ENCODE measurements at regions not wholly inside any gene's neighbourhood (a gene's known extent, or its start where the extent isn't known, plus 50 kb on each side); places are given as distances from the start of the nearest gene placed in this dataset.

DNA sequence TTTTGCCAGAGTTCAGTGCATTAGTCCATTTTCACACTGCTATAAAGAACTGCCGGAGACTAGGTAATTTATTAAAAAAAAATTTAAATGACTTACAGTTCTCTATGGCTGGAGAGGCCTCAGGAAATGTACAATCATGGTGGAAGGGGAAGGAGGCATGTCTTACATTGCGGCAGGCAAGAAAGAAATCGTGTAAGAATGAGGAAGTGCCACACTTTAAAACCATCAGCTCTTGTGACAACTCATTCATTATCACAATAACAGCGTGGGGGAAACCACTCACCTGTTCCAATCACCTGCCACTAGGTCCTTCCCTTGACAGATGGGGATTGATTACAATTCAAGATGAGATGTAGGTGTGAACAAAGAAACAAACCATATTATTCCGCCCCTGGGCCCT is 1361.4 kb downstream of the NSUN3 start:
- Histone ChIP-seq H3K4me3 (no peak overlapping the region), H2AFZ (no peak overlapping the region), H3K27ac (ENCODE audit: low read depth) (no peak overlapping the region), H3K9me2 (ENCODE audit: insufficient read depth) (peaks cover 12% of the 10 kb centered on the region), H3K27me3 (ENCODE audit: insufficient read depth) (no peaks in the 10 kb centered on the region), H3F3A (replicated peaks; ENCODE audit: low read depth) (no peaks in the 10 kb centered on the region), H3K4me1 (ENCODE audit: insufficient read depth) (no peaks in the 10 kb centered on the region), H4K20me1 (replicated peaks; ENCODE audit: insufficient read depth) (no peaks in the 10 kb centered on the region), H3K4me2 (no peak overlapping the region), H3K36me3 (ENCODE audit: insufficient read depth) (no peaks in the 10 kb centered on the region), H3K79me2 (replicated peaks; ENCODE audit: insufficient read depth) (no peaks in the 10 kb centered on the region)
- Mint-ChIP-seq H3K27me3 (ENCODE audit: insufficient read depth, low read depth, poor library complexity) (no peaks in the 10 kb centered on the region), H3K9me3 (peaks cover 4% of the 10 kb centered on the region; the same call in 1 of the 3 replicates), H3K36me3 (ENCODE audit: low read depth) (peaks cover 9% of the 10 kb centered on the region; the same call in 1 of the 3 replicates), H3K4me3 (no peak overlapping the region), H3K4me1 (no peaks in the 10 kb centered on the region), H3K27ac (no peak overlapping the region)
- DNase-seq (ENCODE audit: low spot score) (no peak), ATAC-seq (no peak)
- TF ChIP-seq POLR2AphosphoS5 (IDR thresholded peaks at IDR 0.05; ENCODE audit: low read depth) = no peak
- TF ChIP-seq ZNF331 (CRISPR knock-in tag; IDR thresholded peaks at IDR 0.05; ENCODE audit: low read depth) = no peak
- no peak for TF ChIP-seq STAT1 (IDR thresholded peaks at IDR 0.05; ENCODE audit: unreplicated experiment)
- TF ChIP-seq, protein P1, sequence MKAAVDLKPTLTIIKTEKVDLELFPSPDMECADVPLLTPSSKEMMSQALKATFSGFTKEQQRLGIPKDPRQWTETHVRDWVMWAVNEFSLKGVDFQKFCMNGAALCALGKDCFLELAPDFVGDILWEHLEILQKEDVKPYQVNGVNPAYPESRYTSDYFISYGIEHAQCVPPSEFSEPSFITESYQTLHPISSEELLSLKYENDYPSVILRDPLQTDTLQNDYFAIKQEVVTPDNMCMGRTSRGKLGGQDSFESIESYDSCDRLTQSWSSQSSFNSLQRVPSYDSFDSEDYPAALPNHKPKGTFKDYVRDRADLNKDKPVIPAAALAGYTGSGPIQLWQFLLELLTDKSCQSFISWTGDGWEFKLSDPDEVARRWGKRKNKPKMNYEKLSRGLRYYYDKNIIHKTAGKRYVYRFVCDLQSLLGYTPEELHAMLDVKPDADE (IDR thresholded peaks at IDR 0.05) = no peak
- TF ChIP-seq CREB1 (CRISPR knock-in tag; IDR thresholded peaks at IDR 0.05; ENCODE audit: low read depth) = no peak
- TF ChIP-seq, protein P2, sequence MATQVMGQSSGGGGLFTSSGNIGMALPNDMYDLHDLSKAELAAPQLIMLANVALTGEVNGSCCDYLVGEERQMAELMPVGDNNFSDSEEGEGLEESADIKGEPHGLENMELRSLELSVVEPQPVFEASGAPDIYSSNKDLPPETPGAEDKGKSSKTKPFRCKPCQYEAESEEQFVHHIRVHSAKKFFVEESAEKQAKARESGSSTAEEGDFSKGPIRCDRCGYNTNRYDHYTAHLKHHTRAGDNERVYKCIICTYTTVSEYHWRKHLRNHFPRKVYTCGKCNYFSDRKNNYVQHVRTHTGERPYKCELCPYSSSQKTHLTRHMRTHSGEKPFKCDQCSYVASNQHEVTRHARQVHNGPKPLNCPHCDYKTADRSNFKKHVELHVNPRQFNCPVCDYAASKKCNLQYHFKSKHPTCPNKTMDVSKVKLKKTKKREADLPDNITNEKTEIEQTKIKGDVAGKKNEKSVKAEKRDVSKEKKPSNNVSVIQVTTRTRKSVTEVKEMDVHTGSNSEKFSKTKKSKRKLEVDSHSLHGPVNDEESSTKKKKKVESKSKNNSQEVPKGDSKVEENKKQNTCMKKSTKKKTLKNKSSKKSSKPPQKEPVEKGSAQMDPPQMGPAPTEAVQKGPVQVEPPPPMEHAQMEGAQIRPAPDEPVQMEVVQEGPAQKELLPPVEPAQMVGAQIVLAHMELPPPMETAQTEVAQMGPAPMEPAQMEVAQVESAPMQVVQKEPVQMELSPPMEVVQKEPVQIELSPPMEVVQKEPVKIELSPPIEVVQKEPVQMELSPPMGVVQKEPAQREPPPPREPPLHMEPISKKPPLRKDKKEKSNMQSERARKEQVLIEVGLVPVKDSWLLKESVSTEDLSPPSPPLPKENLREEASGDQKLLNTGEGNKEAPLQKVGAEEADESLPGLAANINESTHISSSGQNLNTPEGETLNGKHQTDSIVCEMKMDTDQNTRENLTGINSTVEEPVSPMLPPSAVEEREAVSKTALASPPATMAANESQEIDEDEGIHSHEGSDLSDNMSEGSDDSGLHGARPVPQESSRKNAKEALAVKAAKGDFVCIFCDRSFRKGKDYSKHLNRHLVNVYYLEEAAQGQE (IDR thresholded peaks at IDR 0.05; ENCODE audit: unreplicated experiment) = no peak
- TF ChIP-seq EZH2 (IDR thresholded peaks at IDR 0.05; ENCODE audit: low read depth, unreplicated experiment) = no peak
- TF ChIP-seq NANOG (IDR thresholded peaks at IDR 0.05; ENCODE audit: borderline replicate concordance) = no peak
- TF ChIP-seq EZH2phosphoT487 (IDR thresholded peaks at IDR 0.05; ENCODE audit: unreplicated experiment) = no peak
- TF ChIP-seq, protein P3, sequence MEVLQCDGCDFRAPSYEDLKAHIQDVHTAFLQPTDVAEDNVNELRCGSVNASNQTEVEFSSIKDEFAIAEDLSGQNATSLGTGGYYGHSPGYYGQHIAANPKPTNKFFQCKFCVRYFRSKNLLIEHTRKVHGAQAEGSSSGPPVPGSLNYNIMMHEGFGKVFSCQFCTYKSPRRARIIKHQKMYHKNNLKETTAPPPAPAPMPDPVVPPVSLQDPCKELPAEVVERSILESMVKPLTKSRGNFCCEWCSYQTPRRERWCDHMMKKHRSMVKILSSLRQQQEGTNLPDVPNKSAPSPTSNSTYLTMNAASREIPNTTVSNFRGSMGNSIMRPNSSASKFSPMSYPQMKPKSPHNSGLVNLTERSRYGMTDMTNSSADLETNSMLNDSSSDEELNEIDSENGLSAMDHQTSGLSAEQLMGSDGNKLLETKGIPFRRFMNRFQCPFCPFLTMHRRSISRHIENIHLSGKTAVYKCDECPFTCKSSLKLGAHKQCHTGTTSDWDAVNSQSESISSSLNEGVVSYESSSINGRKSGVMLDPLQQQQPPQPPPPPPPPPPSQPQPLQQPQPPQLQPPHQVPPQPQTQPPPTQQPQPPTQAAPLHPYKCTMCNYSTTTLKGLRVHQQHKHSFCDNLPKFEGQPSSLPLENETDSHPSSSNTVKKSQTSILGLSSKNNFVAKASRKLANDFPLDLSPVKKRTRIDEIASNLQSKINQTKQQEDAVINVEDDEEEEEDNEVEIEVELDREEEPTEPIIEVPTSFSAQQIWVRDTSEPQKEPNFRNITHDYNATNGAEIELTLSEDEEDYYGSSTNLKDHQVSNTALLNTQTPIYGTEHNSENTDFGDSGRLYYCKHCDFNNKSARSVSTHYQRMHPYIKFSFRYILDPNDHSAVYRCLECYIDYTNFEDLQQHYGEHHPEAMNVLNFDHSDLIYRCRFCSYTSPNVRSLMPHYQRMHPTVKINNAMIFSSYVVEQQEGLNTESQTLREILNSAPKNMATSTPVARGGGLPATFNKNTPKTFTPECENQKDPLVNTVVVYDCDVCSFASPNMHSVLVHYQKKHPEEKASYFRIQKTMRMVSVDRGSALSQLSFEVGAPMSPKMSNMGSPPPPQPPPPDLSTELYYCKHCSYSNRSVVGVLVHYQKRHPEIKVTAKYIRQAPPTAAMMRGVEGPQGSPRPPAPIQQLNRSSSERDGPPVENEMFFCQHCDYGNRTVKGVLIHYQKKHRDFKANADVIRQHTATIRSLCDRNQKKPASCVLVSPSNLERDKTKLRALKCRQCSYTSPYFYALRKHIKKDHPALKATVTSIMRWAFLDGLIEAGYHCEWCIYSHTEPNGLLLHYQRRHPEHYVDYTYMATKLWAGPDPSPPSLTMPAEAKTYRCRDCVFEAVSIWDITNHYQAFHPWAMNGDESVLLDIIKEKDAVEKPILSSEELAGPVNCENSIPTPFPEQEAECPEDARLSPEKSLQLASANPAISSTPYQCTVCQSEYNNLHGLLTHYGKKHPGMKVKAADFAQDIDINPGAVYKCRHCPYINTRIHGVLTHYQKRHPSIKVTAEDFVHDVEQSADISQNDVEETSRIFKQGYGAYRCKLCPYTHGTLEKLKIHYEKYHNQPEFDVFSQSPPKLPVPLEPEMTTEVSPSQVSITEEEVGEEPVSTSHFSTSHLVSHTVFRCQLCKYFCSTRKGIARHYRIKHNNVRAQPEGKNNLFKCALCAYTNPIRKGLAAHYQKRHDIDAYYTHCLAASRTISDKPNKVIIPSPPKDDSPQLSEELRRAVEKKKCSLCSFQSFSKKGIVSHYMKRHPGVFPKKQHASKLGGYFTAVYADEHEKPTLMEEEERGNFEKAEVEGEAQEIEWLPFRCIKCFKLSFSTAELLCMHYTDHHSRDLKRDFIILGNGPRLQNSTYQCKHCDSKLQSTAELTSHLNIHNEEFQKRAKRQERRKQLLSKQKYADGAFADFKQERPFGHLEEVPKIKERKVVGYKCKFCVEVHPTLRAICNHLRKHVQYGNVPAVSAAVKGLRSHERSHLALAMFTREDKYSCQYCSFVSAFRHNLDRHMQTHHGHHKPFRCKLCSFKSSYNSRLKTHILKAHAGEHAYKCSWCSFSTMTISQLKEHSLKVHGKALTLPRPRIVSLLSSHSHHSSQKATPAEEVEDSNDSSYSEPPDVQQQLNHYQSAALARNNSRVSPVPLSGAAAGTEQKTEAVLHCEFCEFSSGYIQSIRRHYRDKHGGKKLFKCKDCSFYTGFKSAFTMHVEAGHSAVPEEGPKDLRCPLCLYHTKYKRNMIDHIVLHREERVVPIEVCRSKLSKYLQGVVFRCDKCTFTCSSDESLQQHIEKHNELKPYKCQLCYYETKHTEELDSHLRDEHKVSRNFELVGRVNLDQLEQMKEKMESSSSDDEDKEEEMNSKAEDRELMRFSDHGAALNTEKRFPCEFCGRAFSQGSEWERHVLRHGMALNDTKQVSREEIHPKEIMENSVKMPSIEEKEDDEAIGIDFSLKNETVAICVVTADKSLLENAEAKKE (CRISPR knock-in tag; IDR thresholded peaks at IDR 0.05) = no peak
- no peak for TF ChIP-seq ZNF114 (CRISPR knock-in tag; IDR thresholded peaks at IDR 0.05)
- TF ChIP-seq, protein P4, sequence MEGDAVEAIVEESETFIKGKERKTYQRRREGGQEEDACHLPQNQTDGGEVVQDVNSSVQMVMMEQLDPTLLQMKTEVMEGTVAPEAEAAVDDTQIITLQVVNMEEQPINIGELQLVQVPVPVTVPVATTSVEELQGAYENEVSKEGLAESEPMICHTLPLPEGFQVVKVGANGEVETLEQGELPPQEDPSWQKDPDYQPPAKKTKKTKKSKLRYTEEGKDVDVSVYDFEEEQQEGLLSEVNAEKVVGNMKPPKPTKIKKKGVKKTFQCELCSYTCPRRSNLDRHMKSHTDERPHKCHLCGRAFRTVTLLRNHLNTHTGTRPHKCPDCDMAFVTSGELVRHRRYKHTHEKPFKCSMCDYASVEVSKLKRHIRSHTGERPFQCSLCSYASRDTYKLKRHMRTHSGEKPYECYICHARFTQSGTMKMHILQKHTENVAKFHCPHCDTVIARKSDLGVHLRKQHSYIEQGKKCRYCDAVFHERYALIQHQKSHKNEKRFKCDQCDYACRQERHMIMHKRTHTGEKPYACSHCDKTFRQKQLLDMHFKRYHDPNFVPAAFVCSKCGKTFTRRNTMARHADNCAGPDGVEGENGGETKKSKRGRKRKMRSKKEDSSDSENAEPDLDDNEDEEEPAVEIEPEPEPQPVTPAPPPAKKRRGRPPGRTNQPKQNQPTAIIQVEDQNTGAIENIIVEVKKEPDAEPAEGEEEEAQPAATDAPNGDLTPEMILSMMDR (conservative IDR thresholded peaks at IDR 0.05; ENCODE audit: low read depth in 2 of 2) = no peak
- TF ChIP-seq JUNB (IDR thresholded peaks at IDR 0.05; ENCODE audit: unreplicated experiment) = no peak

Measured in GM23338 (cell line).